ENCODE measurements at regions not wholly inside any gene's neighbourhood (a gene's known extent, or its start where the extent isn't known, plus 50 kb on each side); places are given as distances from the start of the nearest gene placed in this dataset.

DNA sequence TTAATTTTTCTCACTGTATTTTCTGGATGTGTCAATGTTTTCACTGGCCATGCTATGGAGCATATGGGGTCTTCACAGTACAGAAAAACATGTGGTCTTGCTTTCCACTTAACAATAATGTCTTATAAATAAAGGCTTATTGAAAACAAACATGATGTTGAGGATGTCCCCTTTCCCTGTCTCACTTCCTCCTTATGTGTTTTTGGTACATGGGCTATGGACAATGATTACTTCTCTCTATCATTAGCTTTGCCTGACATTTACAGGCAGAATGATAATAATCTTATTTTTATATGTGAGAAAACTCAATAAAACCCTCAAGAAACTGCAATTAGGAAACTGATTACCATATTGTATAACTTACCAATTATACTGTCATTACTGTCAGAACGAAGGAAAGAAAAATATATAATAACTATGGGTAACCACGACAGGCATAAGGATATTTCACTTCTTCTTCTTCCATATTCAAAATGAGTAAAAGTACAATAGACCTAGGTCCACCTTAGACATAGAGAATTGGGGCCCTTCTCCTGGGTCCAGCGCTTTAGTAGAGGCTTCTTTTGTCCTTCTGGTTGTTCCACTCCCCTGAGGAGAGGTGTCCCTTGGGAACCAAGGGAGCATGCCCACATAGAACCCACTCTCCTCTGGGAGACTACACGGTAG lies 375.0 kb downstream of the MAN2A1 start:
- no peak for DNase-seq (ENCODE audit: extremely low read depth, low read depth, low spot score)

DNA sequence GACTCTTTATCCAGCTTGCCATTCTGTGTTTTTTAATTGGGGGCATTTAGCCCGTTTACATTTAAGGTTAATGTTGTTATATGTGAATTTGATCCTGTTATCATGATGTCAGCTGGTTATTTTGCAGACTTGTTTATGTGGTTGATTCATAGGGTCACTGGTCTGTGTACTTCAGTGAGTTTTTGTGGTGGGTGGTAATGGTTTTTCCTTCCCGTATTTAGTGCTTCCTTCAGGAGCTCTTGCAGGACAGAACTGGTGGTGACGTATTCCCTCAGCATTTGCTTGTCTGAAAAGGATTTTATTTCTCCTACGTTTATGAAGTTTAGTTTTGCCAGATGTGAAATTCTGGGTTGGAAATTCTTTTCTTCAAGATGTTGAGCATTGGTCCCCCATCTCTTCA lies 381.1 kb downstream of the MAN2A1 start:
- no peak for DNase-seq (ENCODE audit: extremely low read depth, low read depth, low spot score)

DNA sequence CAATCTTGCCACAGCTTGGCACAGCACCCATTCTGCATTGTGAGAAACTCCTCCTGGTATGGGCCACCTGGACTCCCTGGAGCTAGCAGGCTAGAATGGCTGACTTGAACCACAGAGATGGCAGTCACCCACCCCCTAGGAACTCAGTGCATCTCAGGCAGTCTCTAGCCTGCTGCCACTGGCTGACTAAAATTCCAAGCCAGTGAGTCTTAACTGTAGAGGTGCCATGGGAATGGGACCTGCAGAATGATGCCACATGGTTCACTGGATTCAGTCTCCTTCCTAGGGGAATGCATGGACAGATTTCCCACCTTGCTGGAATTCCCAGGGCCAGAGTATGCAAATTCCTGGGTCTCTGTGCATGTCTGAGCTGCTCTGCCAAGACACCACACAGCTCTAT lies 382.9 kb downstream of the MAN2A1 start:
- DNase-seq (ENCODE audit: extremely low read depth, low read depth, low spot score) = no peak

DNA sequence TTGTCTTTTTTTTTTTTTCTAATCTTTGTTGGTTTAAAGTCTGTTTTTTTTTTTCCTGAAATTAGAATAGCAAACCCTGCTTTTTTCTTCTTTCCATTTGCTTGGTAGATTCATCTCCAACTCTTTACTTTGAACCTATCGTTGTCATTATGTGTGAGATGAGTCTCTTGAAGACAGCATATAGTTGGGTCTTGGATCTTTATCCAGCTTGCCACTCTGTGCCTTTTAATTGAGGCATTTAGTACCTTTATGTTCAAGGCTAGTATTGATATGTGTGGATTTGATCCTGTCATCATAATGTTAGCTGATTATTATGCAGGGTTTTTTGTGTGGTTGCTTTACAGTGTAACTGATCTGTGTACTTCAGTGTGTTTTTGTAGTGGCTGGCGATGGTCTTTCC lies 383.8 kb downstream of the MAN2A1 start:
- DNase-seq (ENCODE audit: extremely low read depth, low read depth, low spot score) = no peak

DNA sequence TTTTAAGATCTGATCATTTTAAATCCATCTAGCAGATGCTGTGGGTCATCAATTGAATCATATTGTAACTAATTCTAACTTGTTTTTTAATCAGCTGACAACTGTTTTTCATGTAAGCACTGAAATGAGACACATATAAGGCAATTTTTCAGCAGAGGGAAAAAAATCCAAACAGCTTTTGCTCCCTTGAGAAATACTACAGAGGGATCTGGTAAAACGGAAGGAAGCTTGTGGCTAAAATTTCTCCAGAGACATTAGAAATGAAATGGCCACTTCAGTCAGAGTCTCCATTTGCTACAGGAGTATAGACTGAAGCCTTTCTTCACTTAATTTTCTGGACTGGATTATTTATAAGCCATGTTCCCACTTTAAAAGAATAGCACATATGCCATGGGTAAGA lies 385.9 kb downstream of the MAN2A1 start:
- DNase-seq (ENCODE audit: extremely low read depth, low read depth, low spot score) = no peak

DNA sequence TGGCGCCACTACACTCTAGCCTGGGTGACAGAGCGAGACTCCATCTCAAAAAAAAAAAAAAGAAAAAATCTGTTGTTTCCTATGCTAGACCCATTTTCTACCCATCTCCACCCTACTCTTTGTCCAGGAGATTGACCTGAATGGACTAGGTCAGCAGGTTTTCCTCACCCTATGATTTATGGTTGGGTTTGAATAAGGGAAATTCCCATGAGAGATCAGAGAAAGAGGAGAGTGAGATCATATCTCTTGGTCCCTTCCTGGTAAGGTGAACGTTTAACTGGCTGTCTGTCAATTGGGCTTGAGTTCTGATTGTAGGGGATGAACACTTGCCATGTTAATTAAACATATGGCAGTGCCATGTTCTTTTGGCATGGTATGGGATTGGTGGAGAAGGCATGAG lies 387.4 kb downstream of the MAN2A1 start:
- DNase-seq (ENCODE audit: extremely low read depth, low read depth, low spot score) = no peak

DNA sequence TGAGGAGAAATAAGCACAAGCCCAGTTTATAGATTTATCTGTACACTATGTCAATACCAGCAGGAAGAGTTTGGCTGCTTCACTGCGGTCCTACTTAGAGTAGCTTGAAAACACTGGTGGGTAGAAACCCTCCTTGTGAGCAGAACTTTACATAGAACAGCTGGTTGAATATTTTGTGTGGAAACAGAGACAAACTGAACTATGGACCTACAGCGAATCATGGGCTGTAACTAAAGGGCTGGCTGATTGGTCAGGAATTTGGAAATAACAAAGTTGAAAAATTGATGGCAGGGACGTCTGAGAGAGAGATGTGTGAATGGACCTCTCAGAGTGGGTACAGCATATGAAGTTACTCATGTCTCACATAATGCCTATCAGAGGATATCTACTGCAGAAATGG lies 392.5 kb downstream of the MAN2A1 start:
- DNase-seq (ENCODE audit: extremely low read depth, low read depth, low spot score) = no peak

DNA sequence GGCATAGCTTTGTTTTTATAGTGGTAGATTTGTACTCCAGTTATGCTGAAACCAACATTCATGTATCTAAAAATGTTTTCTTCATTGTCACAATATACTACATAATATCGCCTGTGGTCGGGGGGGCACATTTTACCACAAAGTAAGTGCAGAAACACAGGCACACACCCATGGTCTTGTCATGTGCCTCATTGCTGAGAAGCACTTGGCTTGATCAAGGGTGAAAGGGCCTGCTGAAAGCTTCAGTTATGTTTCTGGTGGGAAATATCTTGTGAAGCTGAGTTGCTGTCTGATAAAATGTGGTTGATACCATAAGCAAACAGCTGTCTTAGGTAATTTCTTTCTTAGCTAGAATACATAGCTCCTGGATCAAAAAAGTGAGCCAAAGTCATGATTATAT lies 393.1 kb downstream of the MAN2A1 start:
- DNase-seq (ENCODE audit: extremely low read depth, low read depth, low spot score) = no peak

DNA sequence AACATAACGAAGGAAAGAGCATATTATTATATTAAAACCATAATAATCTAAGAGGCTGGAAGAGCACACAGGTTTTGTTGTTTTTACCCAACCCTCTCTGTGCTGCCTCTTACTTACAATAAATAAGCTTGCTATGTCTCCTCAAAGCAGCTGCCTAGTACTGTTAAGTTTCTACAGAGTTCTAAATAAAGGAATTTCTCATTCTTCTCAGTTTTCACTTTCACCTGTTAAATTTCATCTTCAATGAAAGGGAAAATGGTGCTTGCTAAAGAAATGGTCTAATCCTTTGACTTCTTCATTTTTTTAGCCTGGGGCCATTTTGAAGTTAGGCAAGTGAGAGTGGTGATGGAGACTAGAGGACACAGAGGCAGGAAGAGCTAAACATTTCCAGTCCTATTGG lies 396.1 kb downstream of the MAN2A1 start:
- no peak for DNase-seq (ENCODE audit: extremely low read depth, low read depth, low spot score)

DNA sequence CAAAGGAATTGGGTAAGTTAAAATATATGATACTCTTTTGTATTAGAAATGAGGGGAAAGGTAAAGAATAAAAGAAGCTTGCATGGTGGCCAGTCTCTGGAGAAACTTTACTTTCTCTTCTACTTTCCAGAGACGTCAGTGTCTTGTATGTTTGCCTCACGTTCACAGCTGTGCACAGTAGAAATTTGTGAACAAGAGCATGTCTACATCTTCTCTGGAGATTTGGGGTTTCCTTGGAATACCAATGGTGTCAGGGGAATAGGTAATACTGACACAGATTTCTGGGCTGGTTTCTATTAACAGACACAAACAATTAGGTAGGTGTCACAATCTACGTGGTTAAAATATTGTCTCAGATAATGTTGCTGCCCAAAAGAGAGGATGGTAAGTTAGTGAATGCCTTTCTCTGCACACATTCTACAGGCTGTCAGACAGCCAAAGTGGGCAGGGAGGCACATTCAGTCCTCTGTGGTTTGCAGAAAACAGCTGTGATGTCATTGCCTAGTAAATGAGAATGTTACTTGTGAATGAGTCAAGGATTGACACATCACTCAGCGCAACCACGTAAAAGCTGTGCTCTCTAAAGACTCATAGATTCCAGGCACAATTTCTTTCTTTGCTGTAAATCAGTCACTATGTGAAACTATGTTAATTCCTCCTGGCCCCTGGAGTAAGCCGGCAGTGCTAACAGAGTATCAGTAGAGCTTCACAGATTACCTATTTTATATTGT lies 397.1 kb downstream of the MAN2A1 start:
- DNase-seq (ENCODE audit: extremely low read depth, low read depth, low spot score) = no peak

DNA sequence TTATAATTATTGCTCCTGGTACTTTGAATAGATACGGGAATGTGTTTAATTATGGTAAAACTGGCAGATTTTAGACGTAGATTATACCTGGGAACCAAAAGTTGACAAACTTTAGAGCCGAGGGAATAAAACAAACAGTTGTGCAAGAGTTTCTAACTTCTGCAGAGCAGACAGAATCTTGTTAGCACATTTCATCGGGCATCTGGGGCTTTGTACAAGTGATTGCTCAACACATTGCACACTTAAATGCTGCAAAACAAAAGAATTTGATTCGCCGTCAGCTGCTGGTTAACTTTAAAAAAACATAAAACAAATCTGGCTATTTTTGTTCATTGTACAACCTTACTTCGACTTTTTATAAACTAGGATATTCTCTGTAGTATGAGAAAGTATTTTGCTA lies 398.1 kb downstream of the MAN2A1 start:
- no peak for DNase-seq (ENCODE audit: extremely low read depth, low read depth, low spot score)

DNA sequence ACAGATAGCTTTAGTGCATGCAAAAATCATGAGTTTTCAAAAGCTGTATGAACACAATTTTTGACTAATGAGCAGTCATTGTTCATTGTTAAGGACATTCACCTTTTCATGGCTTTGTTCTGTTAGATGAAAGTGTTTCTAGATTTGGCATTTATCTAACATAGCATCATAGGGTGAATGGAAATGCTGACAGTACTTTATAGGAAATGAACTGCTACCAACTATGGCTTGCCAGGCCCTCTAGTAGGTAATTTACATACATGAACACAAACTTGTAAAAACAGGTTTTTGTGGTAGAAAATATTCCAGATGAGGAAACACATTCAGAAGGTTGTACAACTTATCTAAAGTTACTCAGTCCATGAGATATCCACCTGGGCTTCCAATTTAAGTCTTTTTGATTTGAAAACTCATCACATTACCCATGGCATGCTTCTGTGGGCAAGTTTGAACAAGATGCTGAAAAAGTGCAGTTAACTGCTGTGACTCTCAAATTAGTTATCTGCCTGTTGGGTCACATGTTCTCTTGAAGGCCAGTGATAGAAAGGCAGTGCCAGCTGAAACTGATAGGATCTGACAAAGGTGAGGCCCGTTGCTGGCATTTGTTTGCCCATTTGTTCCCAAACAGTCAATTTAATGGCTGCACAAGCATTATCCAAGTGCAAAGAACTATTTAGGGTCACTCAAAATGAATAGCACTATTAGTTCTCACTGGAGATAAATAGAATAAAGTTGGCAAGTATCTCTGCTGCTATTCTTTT lies 399.1 kb downstream of the MAN2A1 start:
- no peak for DNase-seq (ENCODE audit: extremely low read depth, low read depth, low spot score)

DNA sequence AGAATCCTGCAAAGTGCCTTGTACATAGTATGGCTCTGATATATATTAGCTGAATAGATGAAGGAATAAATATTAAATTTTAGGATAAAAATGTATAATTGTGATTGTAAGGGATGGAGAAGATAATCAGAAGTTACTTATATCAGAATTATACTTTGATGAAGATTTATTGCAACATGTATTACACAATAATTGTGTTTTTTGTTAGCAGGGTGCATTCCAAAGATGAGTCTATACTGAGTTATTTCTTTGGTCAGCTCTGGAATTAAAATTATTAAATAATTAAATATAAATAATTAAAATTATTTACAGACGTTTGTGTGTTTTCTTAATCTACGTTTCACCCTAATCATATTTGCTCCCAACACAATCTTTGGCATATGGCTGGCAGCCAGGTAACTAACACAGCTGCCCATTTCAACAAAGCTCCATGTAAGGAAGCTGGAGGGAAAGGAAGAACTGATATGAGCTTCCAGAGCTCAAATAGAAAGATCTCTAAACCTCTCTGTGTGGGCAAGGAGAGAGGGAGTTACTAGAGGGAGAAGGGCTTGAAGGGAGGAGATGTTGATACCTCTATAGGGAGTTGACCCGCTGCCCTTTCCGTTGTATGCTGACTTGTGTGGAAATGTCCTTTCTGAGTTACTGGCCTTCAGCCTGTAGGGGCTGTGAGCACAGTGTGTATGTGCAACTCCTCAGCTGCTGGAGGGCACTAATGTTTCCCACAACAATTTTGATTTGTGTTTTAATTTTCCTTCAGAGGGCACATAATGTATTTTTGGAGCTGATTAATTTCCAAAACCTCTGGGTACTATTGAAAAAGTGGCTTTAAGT lies 403.4 kb downstream of the MAN2A1 start:
- no peak for DNase-seq (ENCODE audit: extremely low read depth, low read depth, low spot score)

DNA sequence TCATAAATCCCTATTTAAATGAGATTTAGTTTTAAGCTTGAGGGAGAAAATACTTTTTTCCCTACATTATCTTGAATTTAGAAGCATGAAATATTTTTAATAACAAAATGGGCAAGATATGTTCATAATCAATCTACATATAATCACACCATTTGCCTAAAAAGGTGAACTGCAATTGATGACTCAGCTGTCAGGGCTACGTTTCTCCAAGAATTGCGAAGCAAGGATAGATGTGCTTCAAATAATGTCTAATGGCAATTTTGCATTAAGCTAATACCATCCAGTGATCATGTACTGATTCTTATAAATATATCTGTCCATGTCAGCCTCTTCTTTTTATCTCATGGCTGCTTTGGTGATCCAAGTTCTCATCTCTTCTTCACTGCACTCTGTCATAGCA lies 404.4 kb downstream of the MAN2A1 start:
- no peak for DNase-seq (ENCODE audit: extremely low read depth, low read depth, low spot score)

DNA sequence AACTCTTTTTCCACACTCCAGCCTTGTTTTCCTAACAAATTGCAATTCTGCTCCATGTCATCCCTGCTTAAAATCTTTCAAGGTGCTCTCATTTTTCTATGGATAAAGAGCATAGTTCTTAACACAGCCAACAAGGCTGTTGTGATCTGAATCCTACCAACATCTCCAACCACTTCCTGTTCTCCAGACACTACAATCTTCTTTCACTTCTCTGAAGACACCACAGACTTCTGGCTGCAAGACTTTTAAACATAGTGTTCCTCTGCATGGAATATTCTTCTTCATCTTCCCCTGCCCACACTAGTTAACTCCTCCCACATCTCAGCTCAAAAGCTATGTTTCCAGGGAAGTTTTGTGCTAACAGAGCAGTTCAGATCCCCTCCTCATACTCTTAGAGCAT lies 404.8 kb downstream of the MAN2A1 start:
- no peak for DNase-seq (ENCODE audit: extremely low read depth, low read depth, low spot score)

DNA sequence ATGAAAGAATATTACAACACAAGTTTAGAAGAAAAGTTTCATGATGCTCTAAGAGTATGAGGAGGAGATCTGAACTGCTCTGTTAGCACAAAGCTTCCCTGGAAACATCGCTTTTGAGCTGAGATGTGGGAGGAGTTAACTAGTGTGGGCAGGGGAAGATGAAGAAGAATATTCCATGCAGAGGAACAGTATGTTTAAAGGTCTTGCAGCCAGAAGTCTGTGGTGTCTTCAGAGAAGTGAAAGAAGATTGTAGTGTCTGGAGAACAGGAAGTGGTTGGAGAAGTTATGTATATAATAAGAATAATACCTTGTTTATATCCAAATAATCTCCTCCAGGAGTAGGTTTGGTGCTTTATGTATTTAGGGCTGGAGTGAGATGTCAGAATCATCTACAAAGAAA lies 406.7 kb downstream of the MAN2A1 start:
- DNase-seq (ENCODE audit: extremely low read depth, low read depth, low spot score) = no peak

DNA sequence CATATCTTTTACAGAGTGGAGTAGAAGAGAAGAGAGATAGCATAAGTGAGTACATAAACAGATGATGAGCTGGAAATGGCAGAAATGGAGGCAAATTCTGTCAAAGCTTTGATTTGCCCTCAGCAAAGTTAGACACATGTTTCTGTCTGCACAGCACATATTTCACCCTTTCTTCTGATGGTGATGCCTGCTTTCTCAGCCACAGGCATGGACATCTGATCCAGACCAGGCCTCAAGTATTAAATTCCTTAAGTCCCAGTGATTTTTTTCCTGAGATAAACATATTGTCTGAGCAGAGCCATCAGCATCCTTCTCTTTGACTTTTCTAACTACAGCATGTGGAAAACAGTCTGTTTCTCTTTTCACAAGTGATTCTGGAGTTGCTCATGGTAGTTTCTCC lies 409.8 kb downstream of the MAN2A1 start:
- DNase-seq (ENCODE audit: extremely low read depth, low read depth, low spot score) = no peak

DNA sequence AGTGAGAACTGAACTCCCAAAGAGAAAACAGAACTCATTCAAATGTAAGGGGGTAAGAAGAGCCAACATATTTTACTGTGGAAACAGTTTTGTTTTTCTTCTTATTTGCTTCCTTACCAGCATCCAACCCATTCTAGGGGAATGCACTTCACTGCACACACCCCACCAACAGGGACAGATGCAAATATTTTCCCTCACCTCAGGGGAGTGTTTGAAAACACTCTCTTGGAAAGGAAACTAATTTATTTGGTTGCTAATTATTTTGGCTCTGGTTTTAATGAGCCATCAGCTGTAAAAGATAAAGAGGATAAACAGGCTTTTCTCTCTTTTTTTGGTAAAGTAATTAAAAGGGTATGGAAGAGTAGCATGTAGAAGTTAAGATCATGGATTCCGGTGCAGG lies 413.4 kb downstream of the MAN2A1 start:
- DNase-seq (ENCODE audit: extremely low read depth, low read depth, low spot score) = no peak

DNA sequence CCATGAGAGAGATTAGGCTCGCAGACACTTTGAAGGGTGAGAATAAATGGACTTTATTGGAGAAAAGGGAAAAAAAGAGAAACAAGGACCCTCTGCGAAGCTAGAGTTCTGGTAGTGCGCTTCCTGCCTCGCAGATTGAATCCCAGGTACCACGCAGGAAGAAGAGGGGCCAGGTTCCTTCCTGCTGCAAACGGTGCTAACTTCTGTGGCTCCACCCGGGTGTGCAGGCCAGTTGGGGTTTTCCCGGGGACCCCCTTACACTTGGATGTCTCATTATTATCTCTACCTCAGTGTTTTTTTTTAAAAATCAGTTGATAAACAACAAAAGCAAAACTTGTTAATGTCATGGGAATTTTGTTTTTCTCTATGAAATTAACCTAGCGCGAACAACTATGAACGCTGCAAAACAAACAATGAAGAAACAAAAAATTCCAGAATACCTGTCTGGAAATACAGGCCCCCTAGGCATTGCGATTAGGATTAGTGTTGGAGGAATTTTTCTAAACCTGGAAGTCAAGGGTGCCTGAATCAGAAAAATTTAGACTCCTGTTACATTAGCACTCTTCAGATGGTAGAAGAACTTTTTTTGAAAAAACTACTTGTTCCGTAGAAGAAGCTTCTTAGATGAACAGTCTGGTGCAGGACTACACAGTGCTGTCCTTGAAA lies 414.5 kb downstream of the MAN2A1 start:
- no peak for DNase-seq (ENCODE audit: extremely low read depth, low read depth, low spot score)

Measured in glomerular endothelial cell (primary cell).